Heart right ventricle (tissue), 16 donors: ENCODE measurements at regions not wholly inside any gene's neighbourhood (a gene's known extent, or its start where the extent isn't known, plus 50 kb on each side); places are given as distances from the start of the nearest gene placed in this dataset.

Experiments
- ATAC-seq, 8 donors: fragments of 200-7000 bp; cut with Tn5 transposase; one replicate each; pipeline ENCODE4 v1.9.1; 2020; ENCODE audit warnings: mild to moderate bottlenecking in 8 of 8, moderate library complexity in 8 of 8, moderate number of reproducible peaks in 1 of 8
- DNase-seq, 2 donors: peaks; one replicate each; pipeline ENCODE4 v3.0.0-alpha.2; 2020
- H3K27ac ChIP-seq, 10 donors: fragments of 200-600 bp; sonication (generic) in 2 of 10; one replicate each; pipeline versions ENCODE4 v1.5.0 to v1.8.0; 2020 to 2022; ENCODE audit warnings: mild to moderate bottlenecking in 3 of 10
- H3K27me3 ChIP-seq, 7 donors: fragments of 200-600 bp; one replicate each; pipeline ENCODE4 v1.8.0; 2021 to 2022; ENCODE audit warnings: mild to moderate bottlenecking in 2 of 7
- H3K36me3 ChIP-seq, 9 donors: fragments of 200-600 bp; sonication (generic) in 1 of 9; one replicate each; pipeline versions ENCODE4 v1.5.0 to v1.8.0; 2020 to 2022; ENCODE audit warnings: mild to moderate bottlenecking in 2 of 9
- H3K4me1 ChIP-seq, 9 donors: fragments of 200-600 bp; sonication (generic) in 1 of 9; one replicate each; pipeline versions ENCODE4 v1.5.0 to v1.8.0; 2020 to 2022; ENCODE audit warnings: mild to moderate bottlenecking in 4 of 9
- H3K4me3 ChIP-seq, 10 donors: fragments of 200-600 bp; sonication (generic) in 2 of 10; one replicate each; pipeline versions ENCODE4 v1.5.0 to v1.8.0; 2020 to 2022; ENCODE audit warnings: mild to moderate bottlenecking in 7 of 10, moderate library complexity in 2 of 10
- H3K9me3 ChIP-seq, 11 donors: fragments of 200-600 bp in 10 of 11; sonication (generic) in 2 of 11; one replicate each; pipeline versions ENCODE4 v1.5.0 to v1.8.0; 2013 to 2022; ENCODE audit warnings: mild to moderate bottlenecking in 2 of 11, control low read depth in 1 of 11, moderate library complexity in 1 of 11
- CTCF ChIP-seq, 9 donors: fragments of 200-600 bp; sonication (generic) in 2 of 9; IDR thresholded peaks; one replicate each; pipeline versions ENCODE4 v1.5.0 to v1.8.0; 2021 to 2022; ENCODE audit warnings: antibody characterized with exemption in 9 of 9, mild to moderate bottlenecking in 5 of 9, moderate library complexity in 1 of 9
- WGBS, 2 donors: extraction: QIAGEN DNeasy Blood & Tissue Kit; methylation state at CpG; one replicate each; pipeline ENCODE4 v1.1.7; 2013; ENCODE audit warnings: inconsistent platforms in 1 of 2; 5-methylcytosine and 5-hydroxymethylcytosine counted together
- intact Hi-C, 10 donors: fragments of 100-400 bp; cut with DNase I; formaldehyde crosslinking; loops; one replicate each; pipeline versions ENCODE4 v1.11.1 to v1.14.2; 2022
- donor health status: Arrhythmogenic right ventricular cardiomyopathy.
- donor health status: ischemic (EF 13 %, LVEDD 7.1; RV severe dilation, severe dysfunction).
- donor health status: healthy with polysubstance abuse.
- donor health status: DM: no; HTN: yes; CAD: no.
- donor health status: DM: no; HTN: no; CAD: no.
- donor health status: ischemic (EF 25% LVEDD 6.9; RV normal size, moderate dysfunction).
- donor health status: ischemic (EF 25% LVEDD 5.7; RV mildly dilated, moderate dysfunction).
- donor health status: healthy.
- donor health status: DM: yes; HTN: yes; CAD: no.
- donor health status: Ischemic cardiomyopathy.
- donor health status: ischemic (EF 35%, LVEDD 5.7; RV mildly dilated, moderate dysfunction).
- donor health status: nonischemic (EF 11% LVEDD 7.7; RV severe dilation, severe dysfunction).
- donor health status: DM: yes; HTN: yes; CAD: no.
- donor health status: PGD.
- donor health status: ischemic (EF 29% LVEDD 5.4; RV normal size, mild dysfunction).
- donor health status: nonischemic (EF 23%, LVEDD 6.1; RV moderate dilation, normal function).

- no peak for ATAC-seq
- 8 to 10% methylated on average over 12 of the region's 12 CpGs for WGBS, 2 donors
- Histone ChIP-seq H3K4me3 (no peak overlapping the region), H3K36me3 (no peaks in the 10 kb centered on the region), H3K27ac (peak overlapping the region in 1 of 10 donors; percentile 38), H3K4me1 (peaks cover 7 to 42% (median 24%) of the 10 kb centered on the region in 9 donors), H3K9me3 (no peaks in the 10 kb centered on the region), H3K27me3 (peaks cover 33 to 100% (median 99%) of the 10 kb centered on the region in 7 donors)
- DNase-seq, result no peak
- intact Hi-C loops, result loop anchor here in 1 of 10 donors (5.0 kb wide), 1 partner anchor 35 kb away; no protein-coding TSS in a partner anchor
- no peak for TF ChIP-seq CTCF (IDR thresholded peaks at IDR 0.05)
Observed at GRCh38 chr15:89401631-89402517, 67.2 kb upstream of the POLG start.

- ATAC-seq, result no peak
- Histone ChIP-seq H3K4me3 (no peak overlapping the region), H3K9me3 (no peaks in the 10 kb centered on the region), H3K36me3 (no peaks in the 10 kb centered on the region), H3K4me1 (peaks cover 5 to 38% (median 15%) of the 10 kb centered on the region in 9 donors), H3K27me3 (peaks cover 28 to 100% (median 99%) of the 10 kb centered on the region in 7 donors), H3K27ac (no peak overlapping the region)
- intact Hi-C loops, result loop anchor here in 1 of 10 donors (5.0 kb wide), 1 partner anchor 34 kb away; no protein-coding TSS in a partner anchor
- TF ChIP-seq CTCF (IDR thresholded peaks at IDR 0.05), result no peak
- WGBS, 2 donors, result 30 to 32% methylated on average over 7 of the region's 7 CpGs
- no peak for DNase-seq
Observed at GRCh38 chr15:89400782-89401545, 66.3 kb upstream of the POLG start.

GRCh38 chr15:89400116-89400781 lies 65.6 kb upstream of the POLG start:
- Histone ChIP-seq H3K4me3 (peak overlapping the region; percentile 7 to 52 (median 38)), H3K27ac (no peak overlapping the region), H3K9me3 (no peaks in the 10 kb centered on the region), H3K4me1 (peaks cover 5 to 40% (median 15%) of the 10 kb centered on the region in 9 donors), H3K36me3 (no peaks in the 10 kb centered on the region), H3K27me3 (peaks cover 28 to 100% (median 99%) of the 10 kb centered on the region in 7 donors)
- WGBS, 2 donors, result 2 to 3% methylated on average over 42 to 55 of the region's 55 CpGs
- intact Hi-C loops, result loop anchor here in 1 of 10 donors (5.0 kb wide), 1 partner anchor 33 kb away; no protein-coding TSS in a partner anchor
- DNase-seq, result no peak
- ATAC-seq, result peak in 2 of 8 donors; percentile 19 to 21
- TF ChIP-seq CTCF (IDR thresholded peaks at IDR 0.05), result no peak
